HT-29 (cell line): ENCODE measurements at regions not wholly inside any gene's neighbourhood (a gene's known extent, or its start where the extent isn't known, plus 50 kb on each side); places are given as distances from the start of the nearest gene placed in this dataset. TPM values are rescaled to one million over a fixed set of nuclear protein-coding genes. Genes with fewer than 3 reads are reported as not detected.
"Not testable (repeated sequence)": the region's sequence is repeated elsewhere in the genome, so short reads cannot be mapped to it uniquely, and the experiment has no call there.

Experiments used
- DNase-seq: peaks from one replicate; pipeline ENCODE4 v3.0.0-alpha.2; 2015; ENCODE audit warnings: low spot score
- small RNA-seq: library from RNA; depleted of rRNA; stranded (forward); fragments of <200 nt; gene quantifications from one replicate; pipeline ENCODE3, GENCODE V24; 2014

DNA sequence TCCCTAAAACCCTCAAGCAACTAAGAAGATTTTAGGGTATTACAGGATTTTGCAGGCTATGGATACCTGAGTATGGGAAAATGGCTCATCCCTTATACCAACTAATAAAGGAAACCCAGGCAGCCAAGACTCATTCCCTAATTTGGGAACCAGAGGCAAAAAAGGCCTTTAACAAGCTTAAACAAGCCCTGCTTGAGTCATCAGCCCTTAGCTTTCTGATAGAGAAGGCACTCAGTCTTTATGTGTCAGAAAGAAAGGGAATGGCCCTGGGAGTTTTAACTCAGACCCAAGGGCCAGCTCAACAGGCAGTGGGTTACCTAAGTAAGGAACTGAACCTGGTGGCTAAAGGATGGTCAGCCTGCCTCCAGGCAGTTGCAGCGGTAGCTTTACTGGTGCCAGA lies 96.9 kb upstream of the RMP24 start:
- DNase-seq: no peak

DNA sequence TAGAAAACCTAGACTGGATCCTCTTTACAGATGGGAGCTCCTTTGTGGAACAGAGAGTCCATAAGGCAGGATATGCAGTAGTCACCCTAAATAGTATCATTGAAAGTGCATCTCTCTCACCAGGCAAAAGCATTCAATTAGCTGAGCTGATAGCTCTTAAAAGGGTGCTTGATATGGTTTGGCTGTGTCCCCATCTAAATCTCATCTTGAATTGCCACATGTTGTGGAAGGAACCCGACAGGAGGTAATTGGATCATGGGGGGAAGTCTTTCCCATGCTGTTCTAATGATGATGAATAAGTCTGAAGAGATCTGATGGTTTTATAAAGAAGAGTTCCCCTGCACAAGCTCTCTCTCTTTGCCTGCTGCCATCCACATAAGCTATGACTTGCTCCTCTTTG lies 96.2 kb upstream of the RMP24 start:
- DNase-seq: no peak

DNA sequence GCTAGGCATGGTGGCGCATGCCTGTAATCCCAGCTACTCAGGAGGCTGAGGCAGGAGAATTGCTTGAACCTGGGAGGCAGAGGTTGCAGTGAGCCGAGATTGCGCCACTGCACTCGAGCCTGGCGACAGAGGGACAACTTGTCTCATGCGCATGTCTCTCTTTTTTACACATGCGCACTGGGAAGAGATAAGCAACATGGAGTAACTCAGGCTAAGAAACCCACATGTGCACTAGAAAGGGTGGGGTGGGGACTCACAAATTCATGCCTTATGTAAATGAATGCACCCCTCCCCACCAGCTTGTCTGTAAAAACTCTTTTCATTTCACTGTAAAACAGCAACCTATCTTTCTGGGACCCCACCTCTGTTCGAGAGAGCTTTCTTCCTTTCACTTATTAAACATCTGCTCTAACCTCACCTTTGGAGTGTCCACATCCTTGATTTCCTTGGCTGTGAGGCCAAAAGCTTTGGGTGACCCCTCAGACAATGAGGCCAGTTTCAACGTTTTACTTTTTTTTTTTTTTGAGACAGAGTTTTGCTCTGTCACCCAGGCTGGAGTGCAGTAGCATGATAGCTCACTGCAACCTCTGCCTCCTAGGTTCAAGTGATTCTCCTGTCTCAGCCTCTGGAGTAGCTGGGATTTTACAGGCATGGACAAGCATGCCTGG lies 91.6 kb upstream of the RMP24 start:
- no peak for DNase-seq

DNA sequence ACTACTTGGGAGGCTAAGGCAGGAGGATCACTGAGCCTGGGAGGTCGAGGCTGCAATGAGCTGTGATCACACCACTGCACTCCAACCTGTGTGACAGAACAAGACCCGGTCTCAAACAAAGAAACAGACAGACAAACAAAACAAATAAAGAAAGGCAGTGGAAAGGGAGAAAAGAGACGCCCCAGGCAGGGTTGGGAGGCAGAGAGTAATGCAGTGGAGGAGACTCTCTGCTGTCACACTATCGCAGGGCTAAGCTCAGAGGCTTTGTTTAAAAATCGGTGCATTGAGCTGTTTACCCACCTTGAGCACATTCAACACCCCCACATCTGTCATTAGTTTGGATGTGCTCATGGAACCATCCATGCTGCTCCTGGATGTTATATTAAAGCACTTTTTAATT lies 84.2 kb upstream of the RMP24 start:
- DNase-seq: no peak

DNA sequence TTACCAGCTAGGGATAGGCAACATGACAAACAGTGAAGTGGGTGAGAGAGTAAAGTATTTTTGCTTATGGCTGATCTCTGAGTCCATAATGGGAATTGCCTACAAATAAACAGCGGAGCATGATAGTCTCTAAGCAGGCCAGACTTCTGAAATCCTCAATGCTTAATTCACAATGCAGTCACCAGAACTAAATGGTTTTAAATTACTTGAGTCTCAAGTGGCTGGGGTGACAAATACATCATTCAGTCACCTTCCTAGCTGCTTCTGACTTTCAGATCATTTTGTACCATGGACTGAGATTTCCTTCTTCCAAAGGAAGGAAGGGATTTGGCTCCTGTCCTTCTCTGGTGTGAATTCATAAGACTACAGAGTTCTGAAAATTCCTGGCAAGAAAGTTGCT lies 82.8 kb upstream of the RMP24 start:
- no peak for DNase-seq

DNA sequence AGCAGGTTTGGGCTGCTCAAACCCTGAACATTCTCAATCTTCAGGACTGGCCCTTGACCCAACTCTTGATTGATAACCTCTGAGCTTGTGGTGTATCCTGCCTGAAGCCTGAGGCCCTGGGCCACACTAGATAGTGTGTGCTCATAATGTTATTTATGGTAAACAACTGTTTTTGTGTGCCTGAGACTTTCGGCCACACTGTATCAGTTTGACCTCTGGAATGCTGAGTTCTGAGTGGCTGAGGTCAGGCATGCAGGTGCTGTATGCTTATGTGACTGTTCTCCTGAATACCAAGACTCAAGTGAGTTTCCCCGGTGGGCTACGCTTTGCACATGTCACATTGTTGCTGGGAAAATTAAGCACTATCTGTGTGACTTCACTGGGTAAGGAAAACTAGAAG lies 82.2 kb upstream of the RMP24 start:
- no peak for DNase-seq

DNA sequence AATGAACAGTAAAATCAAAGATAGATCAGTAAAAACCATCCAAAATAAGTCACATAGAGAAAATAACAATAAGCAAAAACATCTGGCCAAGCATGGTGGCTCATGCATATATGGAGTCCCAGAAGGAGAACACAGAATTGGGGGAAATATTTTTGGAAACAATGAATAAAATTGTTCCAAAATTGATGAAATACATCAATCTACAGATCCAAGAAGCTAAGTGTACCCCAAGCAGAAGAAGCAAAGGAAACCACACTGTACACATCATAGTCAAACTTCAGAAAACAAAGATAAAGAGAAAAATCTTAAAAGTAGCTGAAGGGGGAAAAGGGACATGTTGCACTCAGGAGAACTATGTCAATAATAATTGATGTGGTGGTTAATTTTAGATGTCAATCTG lies 80.4 kb upstream of the RMP24 start:
- DNase-seq: no peak

DNA sequence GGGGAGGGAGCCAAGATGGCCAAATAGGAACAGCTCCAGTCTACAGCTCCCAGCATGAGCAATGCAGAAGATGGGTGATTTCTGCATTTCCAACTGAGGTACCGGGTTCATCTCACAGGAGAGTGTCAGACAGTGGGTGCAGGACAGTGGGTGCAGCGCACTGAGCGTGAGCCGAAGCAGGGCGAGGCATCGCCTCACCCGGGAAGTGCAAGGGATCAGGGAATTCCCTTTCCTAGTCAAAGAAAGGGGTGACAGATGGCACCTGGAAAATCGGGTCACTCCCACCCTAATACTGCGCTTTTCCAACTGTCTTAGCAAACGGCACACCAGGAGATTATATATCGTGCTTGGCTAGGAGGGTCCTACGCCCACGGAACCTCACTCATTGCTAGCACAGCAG lies 75.0 kb upstream of the RMP24 start:
- not testable (repeated sequence) for DNase-seq

DNA sequence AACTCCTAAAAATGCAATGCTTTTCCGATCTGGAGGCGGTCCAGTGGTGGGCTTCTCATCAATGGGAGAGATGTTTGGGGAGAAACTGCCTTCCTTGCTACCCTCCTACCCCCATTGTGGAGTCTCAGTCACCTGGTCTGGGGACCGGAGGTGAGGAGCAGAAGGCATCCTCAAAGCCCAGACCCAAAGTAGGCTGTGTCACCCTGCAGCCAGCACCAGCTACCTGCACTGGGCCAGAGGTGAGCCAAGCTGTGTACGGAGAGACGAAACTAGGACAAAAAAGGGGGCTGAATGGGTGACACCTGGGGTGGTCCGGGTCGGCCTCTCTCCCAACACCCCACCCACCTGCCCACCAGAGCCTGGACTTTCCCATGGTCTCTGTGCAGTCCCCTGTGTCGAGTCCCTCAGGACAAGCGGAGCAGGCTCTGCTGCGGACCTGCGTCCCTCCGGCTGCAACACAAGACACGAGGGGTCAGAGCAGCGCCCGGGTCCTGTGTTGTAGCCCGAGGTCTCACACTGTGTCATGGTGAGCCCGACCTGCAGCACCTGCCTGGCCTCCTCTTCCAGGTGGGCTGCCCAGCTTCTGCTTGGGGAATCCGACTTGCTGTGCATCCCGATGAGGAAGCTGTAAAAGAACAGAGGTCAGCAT lies 68.0 kb upstream of the RMP24 start:
- no peak for DNase-seq

DNA sequence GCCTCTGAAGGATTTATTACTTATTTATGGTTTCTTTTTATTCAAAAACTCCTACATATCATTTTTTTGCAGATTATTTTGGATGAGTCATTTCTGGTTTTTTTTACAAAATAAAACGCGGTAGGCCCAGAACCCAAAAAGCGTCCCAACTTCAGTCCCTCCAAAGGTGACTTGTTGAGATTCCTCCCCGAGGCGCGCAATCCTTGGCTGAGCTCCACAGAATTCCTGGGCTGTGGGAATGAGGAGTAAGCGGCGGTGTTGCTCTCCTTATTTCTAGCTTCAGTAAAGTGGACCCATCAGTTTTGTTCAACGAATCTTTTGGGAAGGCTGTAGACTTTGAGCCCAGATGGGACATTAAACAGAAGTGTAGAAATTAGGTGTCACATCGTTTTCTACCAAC lies 67.0 kb upstream of the RMP24 start:
- DNase-seq: no peak

DNA sequence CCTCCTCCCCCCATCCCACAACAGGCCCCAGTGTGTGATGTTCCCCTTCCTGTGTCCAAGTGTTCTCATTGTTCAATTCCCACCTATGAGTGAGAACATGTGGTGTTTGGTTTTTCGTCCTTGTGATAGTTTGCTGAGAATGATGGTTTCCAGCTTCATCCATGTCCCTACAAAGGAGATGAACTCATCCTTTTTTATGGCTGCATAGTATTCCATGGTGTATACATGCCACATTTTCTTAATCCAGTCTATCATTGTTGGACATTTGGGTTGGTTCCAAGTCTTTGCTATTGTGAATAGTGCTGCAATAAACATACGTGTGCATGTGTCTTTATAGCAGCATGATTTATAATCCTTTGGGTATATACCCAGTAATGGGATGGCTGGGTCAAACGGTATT lies 66.2 kb upstream of the RMP24 start:
- not testable (repeated sequence) for DNase-seq

DNA sequence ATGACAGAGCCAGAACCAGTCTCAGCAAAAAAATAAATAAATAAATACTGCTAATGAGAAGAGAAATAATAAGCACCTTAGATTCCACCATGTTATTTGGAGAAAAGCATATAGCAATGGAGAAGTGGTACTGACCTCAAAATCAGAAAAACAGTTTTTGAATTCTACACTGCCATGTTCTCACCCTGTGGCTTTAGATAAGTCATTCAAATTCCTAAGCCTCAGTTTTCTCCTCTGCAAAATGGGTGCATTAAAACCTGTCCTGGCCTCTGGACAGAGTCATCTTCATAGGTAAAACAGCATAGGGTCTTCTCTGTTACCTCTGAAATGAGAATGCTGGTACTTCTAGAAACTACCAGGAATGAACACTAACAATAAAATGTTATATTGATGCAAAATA lies 62.2 kb upstream of the RMP24 start:
- DNase-seq: no peak

DNA sequence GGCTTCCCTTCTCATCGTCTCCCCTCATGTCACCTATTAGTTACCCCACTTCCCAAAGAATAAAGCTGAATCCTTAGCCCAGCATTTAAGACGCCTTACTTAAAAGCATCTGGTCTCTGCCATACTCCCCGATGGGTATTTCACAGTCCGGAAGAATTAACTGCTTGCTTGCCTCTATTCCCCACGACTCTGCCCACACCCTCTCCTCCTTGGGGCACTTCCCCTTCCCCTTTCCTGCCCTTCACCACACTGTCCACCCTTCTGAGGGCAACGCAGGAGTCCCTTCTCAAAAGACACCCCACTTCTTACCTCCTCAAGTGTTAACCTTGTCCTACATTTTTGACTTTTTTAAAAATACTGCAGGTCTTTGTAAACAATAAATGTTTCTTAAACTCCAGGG lies 60.1 kb upstream of the RMP24 start:
- no peak for DNase-seq

DNA sequence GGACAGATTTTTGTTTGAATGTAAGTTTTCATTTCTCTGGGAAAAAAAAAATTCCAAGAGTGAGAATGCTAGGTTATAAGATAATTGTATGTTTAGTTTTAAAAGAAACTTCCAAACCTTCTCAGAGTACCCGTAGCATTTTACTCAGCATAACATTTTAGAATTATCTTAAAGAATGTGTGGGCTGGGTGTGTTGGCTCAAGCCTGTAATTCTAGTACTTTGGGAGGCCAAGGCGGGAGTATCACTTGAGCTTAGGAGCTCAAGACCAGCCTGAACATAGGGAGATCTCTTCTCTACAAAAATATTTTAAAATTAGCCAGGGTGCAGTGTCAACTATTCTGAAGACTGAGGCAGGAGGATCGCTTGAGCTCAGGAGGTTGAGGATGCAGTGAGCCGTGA lies 57.4 kb upstream of the RMP24 start:
- no peak for DNase-seq

DNA sequence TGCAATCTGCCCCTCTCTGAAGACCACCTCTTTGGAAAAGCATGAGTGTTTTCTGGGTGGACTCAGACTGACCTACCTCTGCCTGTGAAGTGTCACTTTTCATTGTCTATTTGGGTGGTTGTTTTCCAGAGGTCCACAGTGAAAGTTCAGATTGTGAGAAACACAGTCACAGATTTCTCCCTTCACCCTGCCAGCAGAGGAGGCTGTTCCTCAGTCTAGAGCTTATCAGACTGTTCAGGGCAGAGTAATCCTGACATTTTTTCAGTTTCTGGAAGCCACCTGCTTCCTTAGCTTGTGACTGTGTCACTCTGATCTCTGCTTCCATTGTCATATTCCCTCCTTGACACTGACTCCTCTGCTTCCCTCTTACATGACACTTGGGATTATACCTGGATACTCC lies 55.4 kb upstream of the RMP24 start:
- DNase-seq: no peak

DNA sequence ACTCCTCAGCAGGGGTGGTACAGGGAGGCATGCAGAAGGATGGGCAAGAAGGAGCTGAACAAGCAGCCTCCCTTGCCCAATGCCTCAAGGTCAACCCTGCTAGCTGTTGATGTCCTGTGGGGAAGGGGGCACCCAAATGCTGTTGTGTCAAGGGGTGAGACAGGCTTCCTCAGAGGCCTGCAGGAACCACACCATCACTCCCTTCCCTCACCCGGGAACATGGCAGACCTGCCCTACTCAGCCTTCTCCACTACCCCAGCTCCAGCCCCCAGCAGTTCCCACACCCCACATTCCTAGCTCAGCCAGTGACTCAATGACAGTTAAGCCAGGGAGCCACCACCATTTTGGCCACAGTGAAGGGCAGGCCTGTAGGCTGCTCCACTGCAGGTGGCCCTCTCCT lies 53.9 kb upstream of the RMP24 start:
- no peak for DNase-seq

DNA sequence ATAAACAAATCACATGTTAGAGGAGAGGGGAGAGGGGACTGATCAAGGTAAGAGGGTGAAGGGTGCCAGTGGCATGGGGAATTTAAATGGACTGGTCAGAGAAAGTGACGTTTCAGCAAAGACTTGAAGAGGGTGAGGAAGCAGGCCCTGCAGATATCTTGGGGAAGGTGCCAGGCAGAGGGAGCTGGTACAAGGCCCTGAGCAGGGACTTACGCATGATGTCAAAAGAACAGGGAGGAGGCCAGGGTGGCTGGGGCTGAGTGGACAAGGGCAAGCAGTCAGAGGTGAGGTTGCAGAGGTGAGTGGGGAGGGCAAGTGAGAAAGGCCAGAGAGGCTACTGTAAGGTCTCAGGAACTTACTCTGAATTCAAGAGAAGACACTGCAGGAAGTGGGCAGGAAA lies 53.3 kb upstream of the RMP24 start:
- DNase-seq: no peak

DNA sequence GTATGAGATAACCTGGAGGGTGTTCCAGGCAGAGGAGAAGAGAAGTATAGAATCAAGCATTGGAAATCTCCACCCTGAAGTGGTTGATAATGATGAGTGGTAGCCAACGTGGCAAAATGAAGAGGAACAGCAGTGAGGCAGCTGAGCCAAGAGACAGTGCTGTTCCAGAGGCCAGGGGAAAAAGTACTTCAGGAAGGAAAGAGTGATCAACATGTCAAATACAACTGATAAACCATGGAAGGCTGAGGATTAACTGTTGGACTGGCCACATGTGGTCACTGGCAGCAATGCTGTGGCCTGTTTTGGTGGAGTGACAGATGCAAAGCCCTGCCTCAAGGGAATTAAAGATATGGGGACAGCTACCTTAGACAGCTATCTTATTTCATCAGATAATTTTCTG lies 51.9 kb upstream of the RMP24 start:
- DNase-seq: no peak

Small RNA genes in the stretch of these regions (small RNA-seq; reads per million reads assigned to genes)
- not detected for gene MIR187
